ENCODE measurements at regions not wholly inside any gene's neighbourhood (a gene's known extent, or its start where the extent isn't known, plus 50 kb on each side); places are given as distances from the start of the nearest gene placed in this dataset.

DNA sequence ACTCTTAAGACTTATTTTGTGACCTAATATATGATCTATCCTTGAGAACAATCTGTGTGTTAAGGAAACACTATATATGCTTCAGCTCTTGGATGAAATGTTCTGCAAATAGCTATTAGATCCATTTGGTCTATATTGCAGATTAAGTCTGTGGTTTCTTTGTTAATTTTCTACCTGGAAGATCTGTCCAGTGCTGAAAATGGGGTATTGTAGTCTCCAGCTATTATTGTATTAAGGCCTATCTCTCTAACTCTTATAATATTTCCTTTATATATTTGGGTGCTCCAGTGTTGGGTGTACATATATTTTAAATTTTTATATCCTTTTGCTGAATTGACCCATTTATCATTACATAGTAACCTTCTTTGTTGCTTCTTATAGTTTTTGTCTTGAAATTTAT is 992.7 kb upstream of the CDH2 start:
- TF ChIP-seq, protein P1, sequence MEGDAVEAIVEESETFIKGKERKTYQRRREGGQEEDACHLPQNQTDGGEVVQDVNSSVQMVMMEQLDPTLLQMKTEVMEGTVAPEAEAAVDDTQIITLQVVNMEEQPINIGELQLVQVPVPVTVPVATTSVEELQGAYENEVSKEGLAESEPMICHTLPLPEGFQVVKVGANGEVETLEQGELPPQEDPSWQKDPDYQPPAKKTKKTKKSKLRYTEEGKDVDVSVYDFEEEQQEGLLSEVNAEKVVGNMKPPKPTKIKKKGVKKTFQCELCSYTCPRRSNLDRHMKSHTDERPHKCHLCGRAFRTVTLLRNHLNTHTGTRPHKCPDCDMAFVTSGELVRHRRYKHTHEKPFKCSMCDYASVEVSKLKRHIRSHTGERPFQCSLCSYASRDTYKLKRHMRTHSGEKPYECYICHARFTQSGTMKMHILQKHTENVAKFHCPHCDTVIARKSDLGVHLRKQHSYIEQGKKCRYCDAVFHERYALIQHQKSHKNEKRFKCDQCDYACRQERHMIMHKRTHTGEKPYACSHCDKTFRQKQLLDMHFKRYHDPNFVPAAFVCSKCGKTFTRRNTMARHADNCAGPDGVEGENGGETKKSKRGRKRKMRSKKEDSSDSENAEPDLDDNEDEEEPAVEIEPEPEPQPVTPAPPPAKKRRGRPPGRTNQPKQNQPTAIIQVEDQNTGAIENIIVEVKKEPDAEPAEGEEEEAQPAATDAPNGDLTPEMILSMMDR (IDR thresholded peaks at IDR 0.05), result no peak

GRCh38 chr18:29164993-29165599 is 988.2 kb upstream of the CDH2 start:
- DNase-seq, result no peak
- Histone ChIP-seq H3K36me3 (no peaks in the 10 kb centered on the region), H3K27ac (peak overlapping the region; percentile 27 to 47), H3K4me3 (no peak overlapping the region), H3K4me1 (peaks cover 0 to 31% (median 4%) of the 10 kb centered on the region in 4 donors), H3K9me3 (no peaks in the 10 kb centered on the region), H3K27me3 (no peaks in the 10 kb centered on the region)
- TF ChIP-seq, protein P1 (IDR thresholded peaks at IDR 0.05), result no peak
- intact Hi-C loops (cut with DNase I; ENCODE audit: low total_unique reads), result no loop called here

More for the DNA sequence above, 992.7 kb upstream of the CDH2 start:
- Histone ChIP-seq H3K4me3 (no peak overlapping the region), H3K36me3 (no peaks in the 10 kb centered on the region), H3K27ac (no peak overlapping the region), H3K27me3 (no peaks in the 10 kb centered on the region), H3K4me1 (peaks cover 0 to 13% (median 0%) of the 10 kb centered on the region in 4 donors), H3K9me3 (no peaks in the 10 kb centered on the region)
- DNase-seq, result no peak
- intact Hi-C loops (cut with DNase I; ENCODE audit: low total_unique reads), result no loop called here

GRCh38 chr18:29164020-29164706 is 987.2 kb upstream of the CDH2 start:
- Histone ChIP-seq H3K27me3 (no peaks in the 10 kb centered on the region), H3K4me1 (peaks cover 0 to 31% (median 4%) of the 10 kb centered on the region in 4 donors), H3K4me3 (no peak overlapping the region), H3K36me3 (no peaks in the 10 kb centered on the region), H3K27ac (peak overlapping the region; percentile 27 to 47), H3K9me3 (no peaks in the 10 kb centered on the region)
- no peak for DNase-seq
- intact Hi-C loops (cut with DNase I; ENCODE audit: low total_unique reads), result no loop called here
- TF ChIP-seq, protein P1 (IDR thresholded peaks at IDR 0.05), result no peak

- Histone ChIP-seq H3K4me3 (no peak overlapping the region), H3K4me1 (peaks cover 0 to 31% (median 4%) of the 10 kb centered on the region in 4 donors), H3K36me3 (no peaks in the 10 kb centered on the region), H3K9me3 (no peaks in the 10 kb centered on the region), H3K27me3 (no peaks in the 10 kb centered on the region), H3K27ac (peak overlapping the region; percentile 27 to 47)
- DNase-seq, result no peak
- intact Hi-C loops (cut with DNase I; ENCODE audit: low total_unique reads), result no loop called here
- TF ChIP-seq, protein P1 (IDR thresholded peaks at IDR 0.05), result no peak
Observed at GRCh38 chr18:29163596-29163995, 986.7 kb upstream of the CDH2 start.

DNA sequence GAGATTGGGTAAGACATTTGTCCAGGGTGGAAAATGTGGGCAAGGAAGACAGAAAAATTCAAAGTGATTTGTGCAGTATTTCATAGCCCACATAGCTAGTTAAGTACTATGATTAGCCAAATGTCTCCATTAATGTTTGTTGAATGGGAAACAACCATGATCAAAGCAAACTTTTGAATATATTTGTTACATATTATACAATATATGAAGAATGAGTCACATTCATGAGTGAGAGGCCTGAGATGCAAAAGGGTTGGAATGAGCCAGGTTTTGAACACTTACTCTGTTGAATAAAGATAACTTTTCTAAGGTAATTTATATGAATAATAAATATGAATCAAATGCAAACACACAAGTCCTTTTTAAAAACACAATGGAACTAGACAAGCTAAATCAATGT is 984.5 kb upstream of the CDH2 start:
- Histone ChIP-seq H3K36me3 (no peaks in the 10 kb centered on the region), H3K4me1 (peaks cover 0 to 31% (median 4%) of the 10 kb centered on the region in 4 donors), H3K4me3 (no peak overlapping the region), H3K27me3 (no peaks in the 10 kb centered on the region), H3K9me3 (no peaks in the 10 kb centered on the region), H3K27ac (no peak overlapping the region)
- intact Hi-C loops (cut with DNase I; ENCODE audit: low total_unique reads), result no loop called here
- DNase-seq, result no peak
- TF ChIP-seq, protein P1 (IDR thresholded peaks at IDR 0.05), result no peak

Data from tibial artery (tissue), 4 donors.